ENCODE measurements at regions not wholly inside any gene's neighbourhood (a gene's known extent, or its start where the extent isn't known, plus 50 kb on each side); places are given as distances from the start of the nearest gene placed in this dataset.
"Not testable (repeated sequence)": the region's sequence is repeated elsewhere in the genome, so short reads cannot be mapped to it uniquely, and the experiment has no call there.

DNA sequence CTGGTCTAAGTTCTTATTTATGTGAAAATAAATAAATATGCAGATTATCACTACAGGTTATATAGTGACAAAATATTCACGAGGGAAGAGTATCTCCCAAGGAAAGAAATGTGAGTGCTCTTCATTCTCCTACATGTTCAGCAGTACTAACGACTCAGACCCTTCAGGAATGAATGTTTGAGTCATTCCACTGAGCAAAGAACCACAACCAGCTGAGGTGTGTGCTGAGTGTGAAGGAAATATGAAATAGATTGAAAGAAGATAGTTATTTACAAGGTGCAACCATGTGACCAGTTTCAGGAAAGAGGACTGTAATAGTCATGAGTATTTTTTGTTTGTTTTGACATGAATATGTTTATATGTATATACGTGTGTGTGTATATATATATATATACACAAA lies 228.7 kb downstream of the TUSC1 start:
- Histone ChIP-seq H3K4me3 (ENCODE audit: severe bottlenecking) (no peak overlapping the region), H3K27ac (ENCODE audit: poor library complexity, severe bottlenecking) (no peak overlapping the region), H3K9me3 (ENCODE audit: severe bottlenecking) (no peaks in the 10 kb centered on the region), H3K36me3 (ENCODE audit: low read depth) (no peaks in the 10 kb centered on the region), H3K4me1 (ENCODE audit: insufficient read depth, poor library complexity, severe bottlenecking) (no peaks in the 10 kb centered on the region), H3K27me3 (ENCODE audit: insufficient read depth, poor library complexity, severe bottlenecking) (no peaks in the 10 kb centered on the region)
- ATAC-seq (ENCODE audit: low read depth): no peak
- no peak for DNase-seq (ENCODE audit: low spot score)
- TF ChIP-seq, protein P1, sequence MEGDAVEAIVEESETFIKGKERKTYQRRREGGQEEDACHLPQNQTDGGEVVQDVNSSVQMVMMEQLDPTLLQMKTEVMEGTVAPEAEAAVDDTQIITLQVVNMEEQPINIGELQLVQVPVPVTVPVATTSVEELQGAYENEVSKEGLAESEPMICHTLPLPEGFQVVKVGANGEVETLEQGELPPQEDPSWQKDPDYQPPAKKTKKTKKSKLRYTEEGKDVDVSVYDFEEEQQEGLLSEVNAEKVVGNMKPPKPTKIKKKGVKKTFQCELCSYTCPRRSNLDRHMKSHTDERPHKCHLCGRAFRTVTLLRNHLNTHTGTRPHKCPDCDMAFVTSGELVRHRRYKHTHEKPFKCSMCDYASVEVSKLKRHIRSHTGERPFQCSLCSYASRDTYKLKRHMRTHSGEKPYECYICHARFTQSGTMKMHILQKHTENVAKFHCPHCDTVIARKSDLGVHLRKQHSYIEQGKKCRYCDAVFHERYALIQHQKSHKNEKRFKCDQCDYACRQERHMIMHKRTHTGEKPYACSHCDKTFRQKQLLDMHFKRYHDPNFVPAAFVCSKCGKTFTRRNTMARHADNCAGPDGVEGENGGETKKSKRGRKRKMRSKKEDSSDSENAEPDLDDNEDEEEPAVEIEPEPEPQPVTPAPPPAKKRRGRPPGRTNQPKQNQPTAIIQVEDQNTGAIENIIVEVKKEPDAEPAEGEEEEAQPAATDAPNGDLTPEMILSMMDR (IDR thresholded peaks at IDR 0.05; ENCODE audit: poor library complexity, severe bottlenecking): no peak

DNA sequence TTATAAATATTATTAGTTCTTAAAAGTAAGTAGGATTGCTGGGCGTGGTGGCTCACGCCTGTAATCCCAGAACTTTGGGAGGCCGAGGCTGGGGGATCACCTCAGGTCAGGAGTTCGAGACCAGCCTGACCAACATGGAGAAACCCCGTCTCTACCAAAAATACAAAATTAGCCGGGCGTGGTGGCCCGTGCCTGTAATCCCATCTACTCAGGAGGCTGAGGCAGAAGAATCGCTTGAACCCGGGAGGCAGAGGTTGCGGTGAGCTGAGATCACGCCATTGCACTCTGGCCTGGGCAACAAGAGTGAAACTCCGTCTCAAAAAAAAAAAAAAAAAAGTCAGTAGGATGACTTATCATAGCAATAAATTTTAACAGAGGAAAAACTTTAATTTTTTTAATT lies 232.5 kb downstream of the TUSC1 start:
- ATAC-seq (ENCODE audit: low read depth); H3K4me3 ChIP-seq (ENCODE audit: severe bottlenecking); H3K4me1 ChIP-seq (ENCODE audit: insufficient read depth, poor library complexity, severe bottlenecking); DNase-seq (ENCODE audit: low spot score); H3K27ac ChIP-seq (ENCODE audit: poor library complexity, severe bottlenecking); H3K9me3 ChIP-seq (ENCODE audit: severe bottlenecking); H3K36me3 ChIP-seq (ENCODE audit: low read depth); H3K27me3 ChIP-seq (ENCODE audit: insufficient read depth, poor library complexity, severe bottlenecking): not testable (repeated sequence)

DNA sequence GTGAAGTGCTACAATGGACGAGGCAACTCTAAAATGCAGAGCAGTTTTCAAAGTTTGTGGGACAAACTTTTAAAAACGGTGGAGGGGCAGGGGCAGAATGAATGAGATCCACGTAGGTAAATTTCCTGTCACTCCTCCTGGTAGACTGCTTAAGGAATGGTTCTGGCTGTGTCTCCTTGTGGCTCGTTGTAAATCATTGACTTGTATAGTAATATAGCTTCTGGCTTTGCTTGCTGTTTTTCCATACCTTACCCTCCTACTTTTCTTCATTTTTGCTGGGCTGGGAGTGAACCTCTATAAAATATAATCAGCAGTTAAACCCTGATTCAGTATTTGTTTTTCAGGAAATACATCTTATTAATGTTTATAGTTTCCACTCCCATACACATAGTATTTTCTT lies 235.7 kb downstream of the TUSC1 start:
- no peak overlapping the region for H3K27ac ChIP-seq (ENCODE audit: poor library complexity, severe bottlenecking)
- H3K36me3 ChIP-seq (ENCODE audit: low read depth): no peaks in the 10 kb centered on the region
- H3K4me1 ChIP-seq (ENCODE audit: insufficient read depth, poor library complexity, severe bottlenecking): no peaks in the 10 kb centered on the region
- H3K9me3 ChIP-seq (ENCODE audit: severe bottlenecking): no peaks in the 10 kb centered on the region
- no peak overlapping the region for H3K4me3 ChIP-seq (ENCODE audit: severe bottlenecking)
- ATAC-seq (ENCODE audit: low read depth): no peak
- peaks cover 5% of the 10 kb centered on the region for H3K27me3 ChIP-seq (ENCODE audit: insufficient read depth, poor library complexity, severe bottlenecking)
- TF ChIP-seq, protein P1 (IDR thresholded peaks at IDR 0.05; ENCODE audit: poor library complexity, severe bottlenecking): no peak
- DNase-seq (ENCODE audit: low spot score): no peak

DNA sequence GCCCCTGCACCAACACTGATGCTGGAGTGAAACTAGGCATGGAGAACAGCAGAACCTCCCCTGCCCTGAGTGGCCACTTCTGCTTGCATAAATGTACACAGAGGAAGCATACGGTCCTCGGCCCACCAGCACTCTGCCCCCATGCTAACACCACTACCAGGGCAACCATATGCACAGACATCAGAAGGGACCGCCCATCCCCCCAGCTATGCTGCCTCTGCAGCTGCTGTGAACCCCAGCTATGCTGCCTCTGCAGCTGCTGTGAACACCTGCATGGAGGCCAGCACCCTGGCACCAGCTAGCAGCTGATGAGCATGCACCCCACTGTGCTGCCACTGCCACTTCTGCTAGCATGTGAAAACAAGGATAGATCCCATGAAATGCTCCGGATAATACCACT lies 250.3 kb downstream of the TUSC1 start:
- Histone ChIP-seq H3K4me1 (ENCODE audit: insufficient read depth, poor library complexity, severe bottlenecking) (no peaks in the 10 kb centered on the region), H3K36me3 (ENCODE audit: low read depth) (no peaks in the 10 kb centered on the region), H3K27ac (ENCODE audit: poor library complexity, severe bottlenecking) (no peak overlapping the region), H3K4me3 (ENCODE audit: severe bottlenecking) (no peak overlapping the region), H3K9me3 (ENCODE audit: severe bottlenecking) (no peaks in the 10 kb centered on the region), H3K27me3 (ENCODE audit: insufficient read depth, poor library complexity, severe bottlenecking) (no peaks in the 10 kb centered on the region)
- ATAC-seq (ENCODE audit: low read depth): no peak
- TF ChIP-seq, protein P1 (IDR thresholded peaks at IDR 0.05; ENCODE audit: poor library complexity, severe bottlenecking): no peak
- no peak for DNase-seq (ENCODE audit: low spot score)

DNA sequence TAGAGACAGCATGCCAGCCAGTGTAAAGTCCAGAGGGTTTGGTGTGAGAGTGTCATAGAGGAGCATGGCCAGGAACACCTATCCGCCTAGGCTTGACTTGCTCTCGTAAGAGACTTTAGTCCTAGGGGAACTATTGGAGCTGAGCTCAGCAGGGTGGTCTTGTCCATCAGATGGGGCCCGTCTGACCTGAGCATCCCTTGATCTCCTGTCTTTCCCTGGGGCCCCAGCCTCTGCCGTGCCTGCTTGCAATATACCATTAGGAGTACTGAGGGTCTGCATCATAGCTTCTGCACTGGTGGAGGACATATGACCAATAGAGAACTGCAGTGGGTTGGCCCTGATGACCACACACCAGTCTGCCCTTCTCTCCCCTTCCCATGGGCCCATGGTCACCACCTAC lies 251.0 kb downstream of the TUSC1 start:
- Histone ChIP-seq H3K36me3 (ENCODE audit: low read depth) (no peaks in the 10 kb centered on the region), H3K4me1 (ENCODE audit: insufficient read depth, poor library complexity, severe bottlenecking) (no peaks in the 10 kb centered on the region), H3K4me3 (ENCODE audit: severe bottlenecking) (no peak overlapping the region), H3K9me3 (ENCODE audit: severe bottlenecking) (no peaks in the 10 kb centered on the region), H3K27ac (ENCODE audit: poor library complexity, severe bottlenecking) (no peak overlapping the region), H3K27me3 (ENCODE audit: insufficient read depth, poor library complexity, severe bottlenecking) (no peaks in the 10 kb centered on the region)
- TF ChIP-seq, protein P1 (IDR thresholded peaks at IDR 0.05; ENCODE audit: poor library complexity, severe bottlenecking): no peak
- ATAC-seq (ENCODE audit: low read depth) (no peak), DNase-seq (ENCODE audit: low spot score) (no peak)

Measured in RWPE2 (cell line).